ENCODE measurements at regions not wholly inside any gene's neighbourhood (a gene's known extent, or its start where the extent isn't known, plus 50 kb on each side); places are given as distances from the start of the nearest gene placed in this dataset.

- DNase-seq (ENCODE audit: low read depth) = no peak
- TF ChIP-seq CTCF (IDR thresholded peaks at IDR 0.05; ENCODE audit: insufficient read depth, low read depth, low read length, missing control alignments) = no peak
- no peak overlapping the region for H3K4me3 ChIP-seq (ENCODE audit: low read depth, low read length)
Observed at GRCh38 chr21:31570824-31571566, 88.5 kb upstream of the SOD1 start.

- TF ChIP-seq CTCF (IDR thresholded peaks at IDR 0.05; ENCODE audit: insufficient read depth, low read depth, low read length, missing control alignments) = no peak
- no peak for DNase-seq (ENCODE audit: low read depth)
- no peak overlapping the region for H3K4me3 ChIP-seq (ENCODE audit: low read depth, low read length)
Observed at GRCh38 chr21:31566611-31567010, 92.9 kb upstream of the SOD1 start.

GRCh38 chr21:31566064-31566463, 93.4 kb upstream of the SOD1 start:
- H3K4me3 ChIP-seq (ENCODE audit: low read depth, low read length) = no peak overlapping the region
- no peak for TF ChIP-seq CTCF (IDR thresholded peaks at IDR 0.05; ENCODE audit: insufficient read depth, low read depth, low read length, missing control alignments)
- DNase-seq (ENCODE audit: low read depth) = no peak

GRCh38 chr21:31564439-31564838, 95.1 kb upstream of the SOD1 start:
- no peak overlapping the region for H3K4me3 ChIP-seq (ENCODE audit: low read depth, low read length)
- no peak for TF ChIP-seq CTCF (IDR thresholded peaks at IDR 0.05; ENCODE audit: insufficient read depth, low read depth, low read length, missing control alignments)
- no peak for DNase-seq (ENCODE audit: low read depth)

- DNase-seq (ENCODE audit: low read depth) = no peak
- no peak for TF ChIP-seq CTCF (IDR thresholded peaks at IDR 0.05; ENCODE audit: insufficient read depth, low read depth, low read length, missing control alignments)
- H3K4me3 ChIP-seq (ENCODE audit: low read depth, low read length) = no peak overlapping the region
Observed at GRCh38 chr21:31560479-31560878, 99.0 kb upstream of the SOD1 start.

- TF ChIP-seq CTCF (IDR thresholded peaks at IDR 0.05; ENCODE audit: insufficient read depth, low read depth, low read length, missing control alignments) = no peak
- no peak overlapping the region; the same call in 1 of the 2 replicates for H3K4me3 ChIP-seq (ENCODE audit: low read depth, low read length)
- DNase-seq (ENCODE audit: low read depth) = peak; percentile 78
Observed at GRCh38 chr21:31559368-31560119, 99.9 kb upstream of the SOD1 start.

All from GM12865 (cell line).